CD4-positive, CD25-positive, alpha-beta regulatory T cell (primary cell): ENCODE measurements at regions not wholly inside any gene's neighbourhood (a gene's known extent, or its start where the extent isn't known, plus 50 kb on each side); places are given as distances from the start of the nearest gene placed in this dataset.

ENCODE experiments used
- ATAC-seq, 2 donors: fragments of 150-1000 bp; cut with Tn5 transposase; one replicate each; pipeline ENCODE4 v1.10.0; 2021; ENCODE audit warnings: low read depth in 2 of 2, moderate number of reproducible peaks in 2 of 2, moderate library complexity in 1 of 2
- DNase-seq, 3 donors: peaks; one replicate each; pipeline versions ENCODE4 v3.0.0 to v3.0.0-alpha.2; 2012 to 2022; ENCODE audit warnings: mixed read lengths in 1 of 3
- H3K27ac ChIP-seq: one replicate; pipeline ENCODE4 v1.7.0; 2013; ENCODE audit warnings: mild to moderate bottlenecking, low read length; ENCODE audit not compliant: insufficient read depth, poor library complexity, severe bottlenecking
- H3K27me3 ChIP-seq: one replicate; pipeline ENCODE4 v1.7.0; 2013; ENCODE audit warnings: low read length; ENCODE audit not compliant: control insufficient read depth, insufficient read depth
- H3K36me3 ChIP-seq: one replicate; pipeline ENCODE4 v1.7.0; 2013; ENCODE audit warnings: mild to moderate bottlenecking, low read length, moderate library complexity; ENCODE audit not compliant: control insufficient read depth, insufficient read depth
- H3K4me1 ChIP-seq: 2 replicates; pipeline ENCODE4 v1.7.0; 2013; ENCODE audit warnings: mild to moderate bottlenecking, low read length; ENCODE audit not compliant: insufficient read depth, control insufficient read depth, poor library complexity, severe bottlenecking
- H3K4me3 ChIP-seq: one replicate; pipeline ENCODE4 v1.7.0; 2013; ENCODE audit warnings: low read depth, mild to moderate bottlenecking, low read length, moderate library complexity
- H3K9me3 ChIP-seq, 2 experiments: 1 replicate in 1 of 2; 2 replicates in 1 of 2; pipeline ENCODE4 v1.7.0; 2013; ENCODE audit warnings: low read length in 2 of 2, mild to moderate bottlenecking in 1 of 2, moderate library complexity in 1 of 2; ENCODE audit not compliant: control insufficient read depth in 2 of 2
- H3K27ac Mint-ChIP-seq, 3 donors: one replicate each; pipeline ENCODE4 v1.8.0; 2020 to 2022; ENCODE audit warnings: mild to moderate bottlenecking in 3 of 3, mixed read lengths in 3 of 3, moderate library complexity in 2 of 3
- H3K27me3 Mint-ChIP-seq: one replicate; pipeline ENCODE4 v1.8.0; 2022; ENCODE audit warnings: mild to moderate bottlenecking, mixed read lengths
- H3K36me3 Mint-ChIP-seq: one replicate; pipeline ENCODE4 v1.8.0; 2020; ENCODE audit warnings: mixed read lengths
- H3K4me1 Mint-ChIP-seq, 4 donors: one replicate each; pipeline ENCODE4 v1.8.0; 2020 to 2022; ENCODE audit warnings: mixed read lengths in 4 of 4, mild to moderate bottlenecking in 1 of 4
- H3K4me3 Mint-ChIP-seq, 4 donors: one replicate each; pipeline ENCODE4 v1.8.0; 2020 to 2022; ENCODE audit warnings: mild to moderate bottlenecking in 4 of 4, mixed read lengths in 4 of 4, moderate library complexity in 3 of 4
- H3K9me3 Mint-ChIP-seq, 7 donors: one replicate each; pipeline ENCODE4 v1.8.0; 2020 to 2022; ENCODE audit warnings: mixed read lengths in 7 of 7, mild to moderate bottlenecking in 3 of 7, moderate library complexity in 2 of 7

- Mint-ChIP-seq H3K36me3 (peaks cover 4% of the 10 kb centered on the region), H3K9me3 (peaks cover 4 to 33% (median 8%) of the 10 kb centered on the region in 7 donors), H3K27me3 (no peaks in the 10 kb centered on the region), H3K4me1 (no peaks in the 10 kb centered on the region), H3K4me3 (no peak overlapping the region), H3K27ac (no peak overlapping the region)
- no peaks in the 10 kb centered on the region for H3K9me3 ChIP-seq
- H3K27me3 ChIP-seq = no peaks in the 10 kb centered on the region
- no peak for DNase-seq
- H3K4me3 ChIP-seq = no peak overlapping the region
- H3K4me1 ChIP-seq = no peaks in the 10 kb centered on the region
- no peak overlapping the region for H3K27ac ChIP-seq
- no peak for ATAC-seq
- no peaks in the 10 kb centered on the region for H3K36me3 ChIP-seq
These were observed 189.0 kb upstream of the ASCC3 start for GRCh38 chr6:101070044-101070608.

GRCh38 chr6:101077344-101077743 lies 196.2 kb upstream of the ASCC3 start:
- no peaks in the 10 kb centered on the region for H3K27me3 Mint-ChIP-seq
- no peak overlapping the region for H3K4me3 ChIP-seq
- DNase-seq = no peak
- no peaks in the 10 kb centered on the region for H3K27me3 ChIP-seq
- no peak for ATAC-seq
- H3K36me3 Mint-ChIP-seq = no peaks in the 10 kb centered on the region
- H3K9me3 Mint-ChIP-seq = peaks cover 1 to 8% (median 3%) of the 10 kb centered on the region in 7 donors
- H3K36me3 ChIP-seq = no peaks in the 10 kb centered on the region
- no peaks in the 10 kb centered on the region for H3K4me1 Mint-ChIP-seq
- H3K4me1 ChIP-seq = no peaks in the 10 kb centered on the region
- H3K27ac ChIP-seq = no peak overlapping the region
- H3K27ac Mint-ChIP-seq = no peak overlapping the region
- H3K4me3 Mint-ChIP-seq = no peak overlapping the region
- no peaks in the 10 kb centered on the region for H3K9me3 ChIP-seq

- Histone ChIP-seq H3K27me3 (no peaks in the 10 kb centered on the region), H3K4me1 (no peaks in the 10 kb centered on the region), H3K36me3 (no peaks in the 10 kb centered on the region), H3K4me3 (no peak overlapping the region), H3K9me3 (no peaks in the 10 kb centered on the region), H3K27ac (no peak overlapping the region)
- Mint-ChIP-seq H3K27me3 (no peaks in the 10 kb centered on the region), H3K27ac (no peak overlapping the region), H3K4me3 (no peak overlapping the region), H3K9me3 (peaks cover 0 to 8% (median 2%) of the 10 kb centered on the region in 7 donors), H3K36me3 (no peaks in the 10 kb centered on the region), H3K4me1 (no peaks in the 10 kb centered on the region)
- DNase-seq (no peak), ATAC-seq (no peak)
These were observed 198.7 kb upstream of the ASCC3 start for GRCh38 chr6:101079696-101080270.

DNA sequence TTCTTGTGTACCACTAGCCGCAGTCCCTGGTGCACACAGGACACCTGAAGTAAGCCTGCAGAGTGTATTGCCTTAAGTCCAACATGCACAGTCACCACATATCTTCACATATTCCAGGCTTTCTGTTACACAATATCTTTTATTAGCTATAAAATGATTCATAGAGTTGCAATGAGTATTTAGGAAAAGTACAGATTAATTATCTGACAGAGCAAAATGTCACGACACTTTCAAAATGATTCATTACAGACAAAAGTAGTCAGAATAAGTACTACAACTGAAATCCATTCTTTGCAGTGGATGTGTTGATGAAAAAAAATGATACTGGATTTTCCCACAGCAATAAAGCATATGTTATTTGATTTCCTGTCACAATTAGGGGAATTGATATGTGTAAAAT lies 199.5 kb upstream of the ASCC3 start:
- Histone ChIP-seq H3K9me3 (no peaks in the 10 kb centered on the region), H3K36me3 (no peaks in the 10 kb centered on the region), H3K27me3 (no peaks in the 10 kb centered on the region), H3K4me3 (no peak overlapping the region), H3K4me1 (no peaks in the 10 kb centered on the region), H3K27ac (no peak overlapping the region)
- ATAC-seq (no peak), DNase-seq (no peak)
- H3K4me3 Mint-ChIP-seq = no peak overlapping the region
- H3K36me3 Mint-ChIP-seq = no peaks in the 10 kb centered on the region
- H3K27me3 Mint-ChIP-seq = no peaks in the 10 kb centered on the region
- H3K27ac Mint-ChIP-seq = no peak overlapping the region
- no peaks in the 10 kb centered on the region for H3K4me1 Mint-ChIP-seq
- H3K9me3 Mint-ChIP-seq = peaks cover 0 to 8% (median 2%) of the 10 kb centered on the region in 7 donors

DNA sequence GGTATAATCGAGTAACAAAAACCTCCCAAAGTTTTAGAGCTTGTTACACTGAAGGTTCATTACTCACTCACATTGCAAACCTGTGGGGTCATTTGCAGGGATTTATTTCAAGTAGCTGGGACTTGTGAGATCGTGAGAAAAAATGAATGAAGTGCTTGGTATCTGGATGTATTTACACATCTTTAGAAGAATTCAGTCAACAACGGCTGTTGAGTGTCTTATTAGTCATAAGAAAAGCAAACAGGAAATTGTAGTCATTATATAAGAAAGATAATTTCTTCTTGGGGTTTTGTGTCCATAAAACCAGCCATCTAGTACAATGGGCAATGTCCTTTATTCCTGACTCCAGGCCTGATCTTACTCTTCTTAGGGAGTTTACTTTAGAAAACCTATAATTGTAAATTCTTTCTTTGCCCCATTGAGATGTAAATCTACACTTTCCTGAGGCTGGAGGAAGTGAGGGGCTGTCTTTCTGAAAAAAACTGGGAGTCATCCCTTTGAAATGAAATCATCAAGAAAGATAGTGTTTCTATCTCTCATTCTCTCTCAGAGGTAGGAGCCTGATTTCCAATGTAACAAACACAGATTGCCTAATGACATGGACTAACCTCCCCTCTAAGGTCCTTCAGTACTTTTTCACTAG lies 202.5 kb upstream of the ASCC3 start:
- Histone ChIP-seq H3K4me3 (no peak overlapping the region), H3K4me1 (no peaks in the 10 kb centered on the region), H3K9me3 (no peaks in the 10 kb centered on the region), H3K27ac (no peak overlapping the region), H3K27me3 (no peaks in the 10 kb centered on the region), H3K36me3 (no peaks in the 10 kb centered on the region)
- peaks cover 0 to 4% (median 0%) of the 10 kb centered on the region in 7 donors for H3K9me3 Mint-ChIP-seq
- H3K36me3 Mint-ChIP-seq = no peaks in the 10 kb centered on the region
- H3K4me3 Mint-ChIP-seq = no peak overlapping the region
- DNase-seq (no peak), ATAC-seq (no peak)
- no peaks in the 10 kb centered on the region for H3K27me3 Mint-ChIP-seq
- no peak overlapping the region for H3K27ac Mint-ChIP-seq
- no peaks in the 10 kb centered on the region for H3K4me1 Mint-ChIP-seq

- Histone ChIP-seq H3K4me3 (no peak overlapping the region), H3K9me3 (peaks cover 0 to 1% of the 10 kb centered on the region in 2 experiments), H3K36me3 (no peaks in the 10 kb centered on the region), H3K27ac (no peak overlapping the region), H3K27me3 (no peaks in the 10 kb centered on the region), H3K4me1 (no peaks in the 10 kb centered on the region)
- ATAC-seq = no peak
- no peaks in the 10 kb centered on the region for H3K36me3 Mint-ChIP-seq
- H3K4me3 Mint-ChIP-seq = no peak overlapping the region
- H3K27ac Mint-ChIP-seq = no peak overlapping the region
- no peaks in the 10 kb centered on the region for H3K4me1 Mint-ChIP-seq
- no peak for DNase-seq
- no peaks in the 10 kb centered on the region for H3K27me3 Mint-ChIP-seq
- peaks cover 0 to 13% (median 4%) of the 10 kb centered on the region in 7 donors for H3K9me3 Mint-ChIP-seq
These were observed 204.2 kb upstream of the ASCC3 start for GRCh38 chr6:101085327-101085726.

DNA sequence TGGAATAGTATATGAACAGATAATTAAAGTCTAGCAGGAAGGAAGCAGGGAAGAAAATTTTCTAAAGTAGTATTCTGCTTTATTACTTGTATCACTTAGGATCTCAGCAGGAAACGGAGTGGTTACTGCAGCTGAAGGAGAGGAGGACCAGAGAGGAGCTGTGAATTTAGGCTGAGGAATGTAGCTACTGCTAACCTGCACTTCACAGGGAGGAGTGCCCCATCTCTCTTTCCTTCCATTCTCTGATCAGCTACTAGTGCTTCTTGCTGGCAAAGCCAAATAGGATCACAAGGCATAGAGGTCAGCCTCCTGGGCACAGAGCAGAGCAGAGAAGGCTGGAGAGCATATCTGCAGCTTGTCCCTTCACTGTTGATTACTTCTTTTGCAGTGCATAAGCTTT lies 205.3 kb upstream of the ASCC3 start:
- Mint-ChIP-seq H3K36me3 (no peaks in the 10 kb centered on the region), H3K27me3 (no peaks in the 10 kb centered on the region), H3K4me3 (no peak overlapping the region), H3K4me1 (no peaks in the 10 kb centered on the region), H3K27ac (no peak overlapping the region), H3K9me3 (peaks cover 2 to 15% (median 9%) of the 10 kb centered on the region in 7 donors)
- peaks cover 0 to 11% of the 10 kb centered on the region in 2 experiments for H3K9me3 ChIP-seq
- no peaks in the 10 kb centered on the region for H3K4me1 ChIP-seq
- no peaks in the 10 kb centered on the region for H3K36me3 ChIP-seq
- no peak for ATAC-seq
- no peaks in the 10 kb centered on the region for H3K27me3 ChIP-seq
- H3K4me3 ChIP-seq = no peak overlapping the region
- DNase-seq = no peak
- H3K27ac ChIP-seq = no peak overlapping the region

- no peak overlapping the region for H3K4me3 ChIP-seq
- peaks cover 2 to 27% (median 9%) of the 10 kb centered on the region in 7 donors for H3K9me3 Mint-ChIP-seq
- no peaks in the 10 kb centered on the region for H3K27me3 Mint-ChIP-seq
- no peaks in the 10 kb centered on the region for H3K27me3 ChIP-seq
- DNase-seq = no peak
- ATAC-seq = no peak
- no peaks in the 10 kb centered on the region for H3K36me3 Mint-ChIP-seq
- no peak overlapping the region for H3K27ac Mint-ChIP-seq
- no peaks in the 10 kb centered on the region for H3K4me1 ChIP-seq
- no peak overlapping the region for H3K27ac ChIP-seq
- H3K36me3 ChIP-seq = no peaks in the 10 kb centered on the region
- no peak overlapping the region for H3K4me3 Mint-ChIP-seq
- no peaks in the 10 kb centered on the region for H3K4me1 Mint-ChIP-seq
- peaks cover 2 to 19% of the 10 kb centered on the region in 2 experiments for H3K9me3 ChIP-seq
These were observed 207.5 kb upstream of the ASCC3 start for GRCh38 chr6:101088594-101088993.
